ENCODE measurements at regions not wholly inside any gene's neighbourhood (a gene's known extent, or its start where the extent isn't known, plus 50 kb on each side); places are given as distances from the start of the nearest gene placed in this dataset.

DNA sequence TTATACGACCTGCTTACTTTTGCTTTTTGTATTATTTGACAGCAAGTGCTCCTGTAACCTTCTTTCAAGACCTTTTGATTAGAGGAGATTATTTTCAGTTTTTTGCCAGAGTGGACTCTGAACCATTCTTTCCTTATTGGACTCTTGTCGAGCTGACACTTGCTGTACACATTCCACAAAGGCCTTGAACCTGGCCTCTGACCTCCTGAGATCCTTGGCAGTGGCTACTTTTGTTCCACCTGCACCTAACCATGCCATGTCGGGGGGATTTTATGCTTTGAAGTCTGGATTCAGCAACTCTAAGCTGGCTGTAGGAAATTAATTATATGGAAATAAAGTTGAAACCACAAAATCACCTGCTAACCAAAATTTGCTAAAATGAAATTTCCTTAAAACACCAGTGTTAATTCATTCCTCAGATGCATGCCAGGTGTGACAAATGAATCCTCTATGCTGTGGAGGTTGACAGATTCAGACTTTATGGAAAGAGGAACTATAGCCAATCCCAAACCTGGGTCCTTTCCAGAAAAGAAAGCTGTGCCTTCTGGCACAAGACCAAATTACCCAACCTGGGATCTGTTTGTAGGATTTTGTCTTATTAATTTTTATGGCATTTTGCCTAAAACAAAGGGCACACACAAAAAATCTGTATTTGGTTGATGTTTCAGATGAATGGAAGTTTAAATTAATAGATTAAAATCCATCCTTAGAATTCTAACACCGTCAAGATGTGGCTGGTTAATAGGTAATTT lies 110.4 kb downstream of the CDC42EP3 start:
- Histone ChIP-seq H3K27ac (no peak overlapping the region), H3K79me2 (no peaks in the 10 kb centered on the region), H3K4me2 (ENCODE audit: low read length) (no peak overlapping the region), H3K9me3 (ENCODE audit: control insufficient read depth, low read length) (no peaks in the 10 kb centered on the region), H2AFZ (no peak overlapping the region), H3K36me3 (ENCODE audit: control insufficient read depth, insufficient read depth, low read length) (no peaks in the 10 kb centered on the region), H3K9ac (no peak overlapping the region), H3K27me3 (ENCODE audit: control insufficient read depth, insufficient read depth, low read length) (no peaks in the 10 kb centered on the region), H3K4me3 (ENCODE audit: low read depth, low read length) (no peak overlapping the region), H3K4me1 (no peaks in the 10 kb centered on the region)
- TF ChIP-seq, protein P1, sequence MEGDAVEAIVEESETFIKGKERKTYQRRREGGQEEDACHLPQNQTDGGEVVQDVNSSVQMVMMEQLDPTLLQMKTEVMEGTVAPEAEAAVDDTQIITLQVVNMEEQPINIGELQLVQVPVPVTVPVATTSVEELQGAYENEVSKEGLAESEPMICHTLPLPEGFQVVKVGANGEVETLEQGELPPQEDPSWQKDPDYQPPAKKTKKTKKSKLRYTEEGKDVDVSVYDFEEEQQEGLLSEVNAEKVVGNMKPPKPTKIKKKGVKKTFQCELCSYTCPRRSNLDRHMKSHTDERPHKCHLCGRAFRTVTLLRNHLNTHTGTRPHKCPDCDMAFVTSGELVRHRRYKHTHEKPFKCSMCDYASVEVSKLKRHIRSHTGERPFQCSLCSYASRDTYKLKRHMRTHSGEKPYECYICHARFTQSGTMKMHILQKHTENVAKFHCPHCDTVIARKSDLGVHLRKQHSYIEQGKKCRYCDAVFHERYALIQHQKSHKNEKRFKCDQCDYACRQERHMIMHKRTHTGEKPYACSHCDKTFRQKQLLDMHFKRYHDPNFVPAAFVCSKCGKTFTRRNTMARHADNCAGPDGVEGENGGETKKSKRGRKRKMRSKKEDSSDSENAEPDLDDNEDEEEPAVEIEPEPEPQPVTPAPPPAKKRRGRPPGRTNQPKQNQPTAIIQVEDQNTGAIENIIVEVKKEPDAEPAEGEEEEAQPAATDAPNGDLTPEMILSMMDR (IDR thresholded peaks at IDR 0.05), result no peak

DNA sequence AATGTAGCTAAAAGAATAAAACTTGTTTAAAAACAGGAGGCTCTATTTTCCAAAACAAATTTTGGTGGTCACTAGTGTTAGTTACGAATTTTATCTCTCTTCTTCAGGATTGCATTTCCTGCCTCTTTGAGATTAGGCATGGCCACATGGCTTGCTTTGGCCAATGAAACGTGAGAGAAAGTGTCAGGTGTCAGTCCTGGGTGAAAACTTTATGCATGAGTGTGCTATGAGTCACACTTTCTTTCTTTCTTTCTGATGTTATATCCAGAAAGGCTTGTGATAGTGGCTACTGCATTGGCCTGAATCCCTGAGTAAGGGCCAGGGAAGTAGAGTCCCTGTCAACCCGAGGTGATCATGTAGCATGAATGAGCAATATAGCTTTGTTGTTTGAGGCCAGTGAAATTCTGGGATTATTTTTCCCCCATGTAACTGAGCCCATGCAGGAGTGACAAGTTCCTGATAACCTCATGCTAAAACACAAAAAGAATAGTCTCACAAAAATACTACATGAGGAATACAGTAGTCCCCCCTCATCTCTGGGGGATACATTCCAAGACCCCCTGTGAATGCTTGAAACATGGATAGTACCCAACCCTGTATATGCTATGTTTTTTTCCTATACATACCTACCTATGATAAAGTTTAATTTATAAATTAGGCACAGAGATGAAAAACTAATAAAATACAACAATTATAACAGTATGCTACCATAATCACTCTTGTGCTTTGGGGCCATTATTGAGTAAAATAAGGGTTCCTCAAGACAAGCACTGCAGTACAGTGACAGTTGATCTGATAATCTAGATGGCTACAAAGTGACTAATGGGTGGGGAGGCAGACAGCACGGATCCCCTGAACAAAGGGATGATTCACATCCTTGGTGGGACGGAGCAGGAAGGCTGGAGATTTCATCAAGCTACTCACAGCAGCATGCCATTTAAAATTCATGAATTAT lies 109.5 kb downstream of the CDC42EP3 start:
- no peak overlapping the region for H3K4me3 ChIP-seq (ENCODE audit: low read depth, low read length)

DNA sequence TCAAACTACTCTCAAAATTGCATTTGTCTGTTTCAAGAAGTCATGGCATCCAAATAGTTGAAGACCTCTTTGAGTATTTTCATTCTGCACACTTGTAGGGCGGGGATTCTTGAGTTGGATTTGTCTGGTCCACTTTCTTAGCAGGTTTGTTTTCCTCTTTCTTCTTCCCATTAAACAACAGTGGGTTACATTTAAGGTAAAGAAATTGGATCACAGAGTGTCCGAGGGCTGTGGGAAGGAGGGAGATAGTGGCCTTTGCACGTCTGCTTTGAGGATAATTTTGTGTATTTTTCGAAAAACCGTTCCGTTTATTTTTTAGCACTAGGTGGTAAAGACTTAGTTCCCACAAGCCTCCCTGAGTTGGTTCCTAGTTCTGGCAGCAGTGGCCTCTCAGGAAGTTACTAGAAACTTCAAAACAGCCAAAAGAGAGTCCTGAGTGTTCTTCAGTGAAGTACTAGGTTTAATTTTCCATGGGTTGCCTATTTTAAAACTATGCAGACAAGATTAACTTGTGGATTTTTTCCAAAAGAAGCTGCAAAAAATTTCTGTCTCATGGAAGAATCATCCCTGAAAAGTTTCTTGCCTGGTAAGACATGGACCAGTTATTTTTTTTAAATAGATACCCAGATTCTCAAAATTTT lies 107.9 kb downstream of the CDC42EP3 start:
- Histone ChIP-seq H3K79me2 (no peaks in the 10 kb centered on the region), H3K4me2 (ENCODE audit: low read length) (no peak overlapping the region), H3K27ac (no peak overlapping the region), H3K4me1 (no peaks in the 10 kb centered on the region), H2AFZ (no peak overlapping the region), H3K36me3 (ENCODE audit: control insufficient read depth, insufficient read depth, low read length) (no peaks in the 10 kb centered on the region), H3K27me3 (ENCODE audit: control insufficient read depth, insufficient read depth, low read length) (no peaks in the 10 kb centered on the region), H3K4me3 (ENCODE audit: low read depth, low read length) (no peak overlapping the region), H3K9me3 (ENCODE audit: control insufficient read depth, low read length) (no peaks in the 10 kb centered on the region), H3K9ac (no peak overlapping the region)
- TF ChIP-seq, protein P1 (IDR thresholded peaks at IDR 0.05), result no peak

More for the DNA sequence above, 109.5 kb downstream of the CDC42EP3 start:
- Histone ChIP-seq H3K4me2 (ENCODE audit: low read length) (no peak overlapping the region), H3K9ac (no peak overlapping the region), H3K79me2 (no peaks in the 10 kb centered on the region), H2AFZ (no peak overlapping the region), H3K27me3 (ENCODE audit: control insufficient read depth, insufficient read depth, low read length) (no peaks in the 10 kb centered on the region), H3K9me3 (ENCODE audit: control insufficient read depth, low read length) (no peaks in the 10 kb centered on the region), H3K27ac (no peak overlapping the region), H3K4me1 (no peaks in the 10 kb centered on the region), H3K36me3 (ENCODE audit: control insufficient read depth, insufficient read depth, low read length) (no peaks in the 10 kb centered on the region)
- TF ChIP-seq, protein P1 (IDR thresholded peaks at IDR 0.05), result no peak

DNA sequence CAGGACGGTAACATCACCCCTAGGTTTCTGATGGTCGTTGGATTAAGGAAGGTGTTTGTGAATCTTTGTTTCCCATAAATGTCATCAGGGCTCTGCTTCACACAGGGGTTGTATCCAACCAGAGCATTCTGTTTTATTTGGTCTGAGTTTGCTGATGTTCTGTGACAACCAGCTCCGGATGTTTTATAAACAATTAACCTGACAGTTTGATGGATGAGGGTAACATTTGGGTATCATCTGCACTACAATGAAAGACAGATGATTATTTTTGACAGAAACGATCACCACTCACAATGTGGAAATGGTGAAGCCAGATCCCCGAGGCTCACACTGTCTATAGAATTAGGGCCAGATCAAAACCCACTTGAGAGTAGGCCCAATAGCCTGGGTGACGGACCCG lies 107.1 kb downstream of the CDC42EP3 start:
- Histone ChIP-seq H3K9me3 (ENCODE audit: control insufficient read depth, low read length) (no peaks in the 10 kb centered on the region), H3K27me3 (ENCODE audit: control insufficient read depth, insufficient read depth, low read length) (no peaks in the 10 kb centered on the region), H3K79me2 (no peaks in the 10 kb centered on the region), H3K4me2 (ENCODE audit: low read length) (no peak overlapping the region), H2AFZ (no peak overlapping the region), H3K4me3 (ENCODE audit: low read depth, low read length) (no peak overlapping the region), H3K4me1 (no peaks in the 10 kb centered on the region), H3K27ac (no peak overlapping the region), H3K36me3 (ENCODE audit: control insufficient read depth, insufficient read depth, low read length) (no peaks in the 10 kb centered on the region), H3K9ac (no peak overlapping the region)
- TF ChIP-seq, protein P1 (IDR thresholded peaks at IDR 0.05), result no peak

Data from parathyroid adenoma (tissue), 2 donors.